Peyer's patch (tissue), 4 donors: ENCODE measurements at regions not wholly inside any gene's neighbourhood (a gene's known extent, or its start where the extent isn't known, plus 50 kb on each side); places are given as distances from the start of the nearest gene placed in this dataset.

Experiments used
- DNase-seq, 3 donors: peaks; one replicate each; pipeline ENCODE4 v3.0.0-alpha.2; 2017 to 2019
- H3K27ac ChIP-seq, 4 donors: fragments of 200-600 bp; sonication (generic); one replicate each; pipeline ENCODE4 v1.5.1; 2016 to 2019
- H3K27me3 ChIP-seq, 2 donors: fragments of 200-600 bp; sonication (generic); one replicate each; pipeline ENCODE4 v1.5.1; 2019
- H3K36me3 ChIP-seq, 3 donors: fragments of 200-600 bp; sonication (generic); one replicate each; pipeline ENCODE4 v1.5.1; 2016 to 2019
- H3K4me1 ChIP-seq, 4 donors: fragments of 200-600 bp; sonication (generic); one replicate each; pipeline ENCODE4 v1.5.1; 2016 to 2019
- H3K4me3 ChIP-seq, 4 donors: fragments of 200-600 bp; sonication (generic); 1 replicate in 3 of 4; 2 replicates in 1 of 4; pipeline ENCODE4 v1.5.1; 2016 to 2019; ENCODE audit warnings: mild to moderate bottlenecking in 1 of 4
- H3K9me3 ChIP-seq, 4 donors: fragments of 200-600 bp; sonication (generic); one replicate each; pipeline ENCODE4 v1.5.1; 2016 to 2019; ENCODE audit warnings: mild to moderate bottlenecking in 1 of 4
- POLR2A ChIP-seq, 2 donors: fragments of 450-650 bp; IDR thresholded peaks; one replicate each; pipeline ENCODE4 v1.5.1; 2017; ENCODE audit warnings: antibody characterized with exemption in 2 of 2, mild to moderate bottlenecking in 2 of 2, moderate library complexity in 2 of 2
- TF ChIP-seq, protein P1 (sequence below), 6 experiments: fragments of 450-650 bp in 4 of 6; fragments of 200-600 bp in 2 of 6; sonication (generic) in 1 of 6; IDR thresholded peaks; one replicate each; pipeline ENCODE4 v1.5.1; 2017 to 2019; ENCODE audit warnings: antibody characterized with exemption in 6 of 6, mild to moderate bottlenecking in 3 of 6, moderate library complexity in 1 of 6

- TF ChIP-seq POLR2A (IDR thresholded peaks at IDR 0.05) = no peak
- no peaks in the 10 kb centered on the region for H3K4me1 ChIP-seq
- no peak for DNase-seq
- no peak overlapping the region for H3K27ac ChIP-seq
- H3K36me3 ChIP-seq = no peaks in the 10 kb centered on the region
- H3K27me3 ChIP-seq = no peaks in the 10 kb centered on the region
- H3K4me3 ChIP-seq = no peak overlapping the region
- H3K9me3 ChIP-seq = no peaks in the 10 kb centered on the region
Measured at GRCh38 chr11:112753706-112754105, 207.5 kb upstream of the NCAM1 start.

- no peaks in the 10 kb centered on the region for H3K9me3 ChIP-seq
- H3K27ac ChIP-seq = no peak overlapping the region
- no peaks in the 10 kb centered on the region for H3K36me3 ChIP-seq
- TF ChIP-seq, protein P1, sequence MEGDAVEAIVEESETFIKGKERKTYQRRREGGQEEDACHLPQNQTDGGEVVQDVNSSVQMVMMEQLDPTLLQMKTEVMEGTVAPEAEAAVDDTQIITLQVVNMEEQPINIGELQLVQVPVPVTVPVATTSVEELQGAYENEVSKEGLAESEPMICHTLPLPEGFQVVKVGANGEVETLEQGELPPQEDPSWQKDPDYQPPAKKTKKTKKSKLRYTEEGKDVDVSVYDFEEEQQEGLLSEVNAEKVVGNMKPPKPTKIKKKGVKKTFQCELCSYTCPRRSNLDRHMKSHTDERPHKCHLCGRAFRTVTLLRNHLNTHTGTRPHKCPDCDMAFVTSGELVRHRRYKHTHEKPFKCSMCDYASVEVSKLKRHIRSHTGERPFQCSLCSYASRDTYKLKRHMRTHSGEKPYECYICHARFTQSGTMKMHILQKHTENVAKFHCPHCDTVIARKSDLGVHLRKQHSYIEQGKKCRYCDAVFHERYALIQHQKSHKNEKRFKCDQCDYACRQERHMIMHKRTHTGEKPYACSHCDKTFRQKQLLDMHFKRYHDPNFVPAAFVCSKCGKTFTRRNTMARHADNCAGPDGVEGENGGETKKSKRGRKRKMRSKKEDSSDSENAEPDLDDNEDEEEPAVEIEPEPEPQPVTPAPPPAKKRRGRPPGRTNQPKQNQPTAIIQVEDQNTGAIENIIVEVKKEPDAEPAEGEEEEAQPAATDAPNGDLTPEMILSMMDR (IDR thresholded peaks at IDR 0.05) = no peak
- TF ChIP-seq POLR2A (IDR thresholded peaks at IDR 0.05) = no peak
- no peaks in the 10 kb centered on the region for H3K27me3 ChIP-seq
- no peaks in the 10 kb centered on the region for H3K4me1 ChIP-seq
- H3K4me3 ChIP-seq = no peak overlapping the region
- no peak for DNase-seq
Measured at GRCh38 chr11:112759418-112759817, 201.8 kb upstream of the NCAM1 start.

- H3K4me1 ChIP-seq = no peaks in the 10 kb centered on the region
- no peak for DNase-seq
- H3K4me3 ChIP-seq = no peak overlapping the region
Measured at GRCh38 chr11:112760396-112761059, 200.7 kb upstream of the NCAM1 start.

GRCh38 chr11:112761911-112762706, 199.1 kb upstream of the NCAM1 start:
- H3K27ac ChIP-seq = no peak overlapping the region
- no peak overlapping the region for H3K4me3 ChIP-seq
- DNase-seq = no peak
- no peaks in the 10 kb centered on the region for H3K4me1 ChIP-seq
- no peaks in the 10 kb centered on the region for H3K36me3 ChIP-seq
- no peaks in the 10 kb centered on the region for H3K9me3 ChIP-seq
- no peak for TF ChIP-seq POLR2A (IDR thresholded peaks at IDR 0.05)
- TF ChIP-seq, protein P1 (IDR thresholded peaks at IDR 0.05) = no peak
- H3K27me3 ChIP-seq = no peaks in the 10 kb centered on the region

More at GRCh38 chr11:112760396-112761059, 200.7 kb upstream of the NCAM1 start:
- Histone ChIP-seq H3K27ac (no peak overlapping the region), H3K27me3 (no peaks in the 10 kb centered on the region), H3K36me3 (no peaks in the 10 kb centered on the region), H3K9me3 (no peaks in the 10 kb centered on the region)
- TF ChIP-seq, protein P1 (IDR thresholded peaks at IDR 0.05) = no peak
- TF ChIP-seq POLR2A (IDR thresholded peaks at IDR 0.05) = no peak

GRCh38 chr11:112762707-112763090, 198.5 kb upstream of the NCAM1 start:
- Histone ChIP-seq H3K4me3 (no peak overlapping the region), H3K9me3 (no peaks in the 10 kb centered on the region), H3K36me3 (no peaks in the 10 kb centered on the region), H3K4me1 (no peaks in the 10 kb centered on the region), H3K27ac (no peak overlapping the region), H3K27me3 (no peaks in the 10 kb centered on the region)
- TF ChIP-seq POLR2A (IDR thresholded peaks at IDR 0.05) = no peak
- TF ChIP-seq, protein P1 (IDR thresholded peaks at IDR 0.05) = no peak
- DNase-seq = no peak

- H3K9me3 ChIP-seq = no peaks in the 10 kb centered on the region
- H3K4me1 ChIP-seq = no peaks in the 10 kb centered on the region
- TF ChIP-seq, protein P1 (IDR thresholded peaks at IDR 0.05) = no peak
- TF ChIP-seq POLR2A (IDR thresholded peaks at IDR 0.05) = no peak
- H3K36me3 ChIP-seq = no peaks in the 10 kb centered on the region
- H3K4me3 ChIP-seq = no peak overlapping the region
- no peak for DNase-seq
- H3K27me3 ChIP-seq = no peaks in the 10 kb centered on the region
- no peak overlapping the region for H3K27ac ChIP-seq
Measured at GRCh38 chr11:112765337-112765736, 195.9 kb upstream of the NCAM1 start.
